H1 (cell line): ENCODE measurements at regions not wholly inside any gene's neighbourhood (a gene's known extent, or its start where the extent isn't known, plus 50 kb on each side); places are given as distances from the start of the nearest gene placed in this dataset.

Source experiments
- CTCF ChIA-PET: fragments of 300-600 bp; sonication (Branson Sonifier 250); formaldehyde crosslinking; loops from one replicate; lab custom pipeline; 2021; ENCODE audit not compliant: partially characterized antibody; lab: Charles Lee
- POLR2A ChIA-PET: fragments of 300-600 bp; sonication (Branson Sonifier 250); formaldehyde crosslinking; loops from one replicate; lab custom pipeline; 2021; ENCODE audit warnings: inconsistent platforms; ENCODE audit not compliant: partially characterized antibody; lab: Charles Lee
- DNase-seq, 2 experiments: peaks; one replicate each; pipeline versions ENCODE4 v3.0.0 to v3.0.0-alpha.2; 2010 to 2022; ENCODE audit warnings: low spot score in 2 of 2, low read depth in 1 of 2, mixed read lengths in 1 of 2
- FAIRE-seq: peaks from 2 replicates; lab custom pipeline; 2011; peaks lifted over from hg19 to GRCh38; lab: Jason Lieb, UNC
- H2AFZ ChIP-seq: 2 replicates; pipeline ENCODE4 v1.8.1; 2012; ENCODE audit warnings: low read length, inconsistent platforms
- H2AK5ac ChIP-seq: 2 replicates; pipeline ENCODE4 v1.6.1; 2013; ENCODE audit warnings: low read depth, low read length
- H2BK120ac ChIP-seq: replicated peaks from 2 replicates; pipeline ENCODE3; 2013; ENCODE audit warnings: low read depth, low read length, inconsistent platforms
- H2BK12ac ChIP-seq: 2 replicates; pipeline ENCODE4 v1.6.1; 2013; ENCODE audit warnings: low read depth, low read length
- H2BK15ac ChIP-seq: 2 replicates; pipeline ENCODE4 v1.6.1; 2013; ENCODE audit warnings: low read length
- H2BK20ac ChIP-seq: 2 replicates; pipeline ENCODE4 v1.6.1; 2013; ENCODE audit warnings: low read length
- H2BK5ac ChIP-seq: 2 replicates; pipeline ENCODE4 v1.6.1; 2013; ENCODE audit warnings: low read depth, low read length
- H3K14ac ChIP-seq: 2 replicates; pipeline ENCODE4 v1.6.1; 2013; ENCODE audit warnings: inconsistent platforms; ENCODE audit not compliant: insufficient read length
- H3K18ac ChIP-seq: 2 replicates; pipeline ENCODE4 v1.6.1; 2013; ENCODE audit warnings: low read length; ENCODE audit errors: extremely low read depth
- H3K23ac ChIP-seq: 2 replicates; pipeline ENCODE4 v1.6.1; 2013; ENCODE audit warnings: inconsistent platforms; ENCODE audit not compliant: insufficient read length
- H3K23me2 ChIP-seq: 2 replicates; pipeline ENCODE4 v1.6.1; 2013; ENCODE audit warnings: low read depth, low read length
- H3K27ac ChIP-seq: 2 replicates; pipeline ENCODE4 v1.6.1; 2011; ENCODE audit warnings: low read depth, low read length, inconsistent platforms
- H3K27me3 ChIP-seq, 4 experiments: replicated peaks in 1 of 4; 1 replicate in 1 of 4; 2 replicates in 3 of 4; pipeline versions ENCODE4 v1.6.1 to v1.8.1; 2011 to 2013; ENCODE audit warnings: low read length in 3 of 4, mild to moderate bottlenecking in 3 of 4, inconsistent platforms in 2 of 4, mixed read lengths in 2 of 4, moderate library complexity in 1 of 4; ENCODE audit not compliant: control insufficient read depth in 3 of 4, insufficient read depth in 3 of 4; ENCODE audit errors: extremely low read depth in 1 of 4
- H3K36me3 ChIP-seq, 4 experiments: 2 replicates each; pipeline versions ENCODE4 v1.6.1 to v1.8.1; 2011 to 2013; ENCODE audit warnings: mild to moderate bottlenecking in 4 of 4, low read length in 3 of 4, moderate library complexity in 2 of 4, control low read depth in 1 of 4, inconsistent platforms in 1 of 4; ENCODE audit not compliant: insufficient read depth in 4 of 4, control insufficient read depth in 2 of 4
- H3K4ac ChIP-seq: replicated peaks from 2 replicates; pipeline ENCODE3; 2013; ENCODE audit warnings: low read length, low read depth, mixed read lengths, inconsistent platforms; ENCODE audit not compliant: insufficient read length
- H3K4me1 ChIP-seq, 4 experiments: replicated peaks in 1 of 4; 1 replicate in 1 of 4; 2 replicates in 3 of 4; pipeline versions ENCODE4 v1.6.1 to v1.8.1; 2011 to 2013; ENCODE audit warnings: low read length in 3 of 4, inconsistent platforms in 2 of 4, mixed read lengths in 1 of 4; ENCODE audit not compliant: insufficient read depth in 4 of 4, control insufficient read depth in 3 of 4
- H3K4me2 ChIP-seq, 2 experiments: 2 replicates each; pipeline versions ENCODE4 v1.6.1 to v1.8.1; 2011 to 2013; ENCODE audit warnings: low read depth in 2 of 2, low read length in 2 of 2, control low read depth in 1 of 2, inconsistent platforms in 1 of 2, mild to moderate bottlenecking in 1 of 2; ENCODE audit not compliant: insufficient read depth in 1 of 2
- H3K4me3 ChIP-seq, 4 experiments: fragments of 200-600, 300-600 bp in 1 of 4; sonication (generic), shearing (Covaris generic), sonication (Bioruptor Twin) in 1 of 4; 2 replicates each; pipeline versions ENCODE4 v1.5.1 to v1.8.1; 2011 to 2016; ENCODE audit warnings: low read length in 4 of 4, low read depth in 3 of 4, control low read depth in 2 of 4, inconsistent platforms in 2 of 4, mild to moderate bottlenecking in 2 of 4, mixed read lengths in 1 of 4, moderate library complexity in 1 of 4; ENCODE audit not compliant: insufficient read depth in 2 of 4; ENCODE audit errors: extremely low read depth in 1 of 4
- H3K56ac ChIP-seq: replicated peaks from 2 replicates; pipeline ENCODE3; 2013; ENCODE audit warnings: low read depth, mild to moderate bottlenecking, mixed read lengths, low read length, inconsistent platforms; ENCODE audit not compliant: insufficient read length
- H3K79me1 ChIP-seq: 2 replicates; pipeline ENCODE4 v1.6.1; 2013; ENCODE audit warnings: low read depth, low read length, control low read depth
- H3K79me2 ChIP-seq, 2 experiments: 2 replicates each; pipeline versions ENCODE4 v1.6.1 to v1.8.1; 2012 to 2013; ENCODE audit warnings: low read length in 2 of 2, mild to moderate bottlenecking in 2 of 2, inconsistent platforms in 1 of 2; ENCODE audit not compliant: insufficient read depth in 2 of 2, control insufficient read depth in 1 of 2
- H3K9ac ChIP-seq, 4 experiments: replicated peaks in 1 of 4; 1 replicate in 1 of 4; 2 replicates in 3 of 4; pipeline versions ENCODE4 v1.6.1 to v1.8.1; 2011 to 2013; ENCODE audit warnings: low read depth in 3 of 4, low read length in 3 of 4, control low read depth in 2 of 4, mild to moderate bottlenecking in 2 of 4, moderate library complexity in 2 of 4, inconsistent platforms in 1 of 4; ENCODE audit errors: extremely low read depth in 1 of 4
- H3K9me3 ChIP-seq, 2 experiments: 2 replicates each; pipeline versions ENCODE4 v1.6.1 to v1.8.1; 2012 to 2013; ENCODE audit warnings: mild to moderate bottlenecking in 2 of 2, moderate library complexity in 2 of 2, control low read depth in 1 of 2, inconsistent platforms in 1 of 2, low read depth in 1 of 2, low read length in 1 of 2, mixed read lengths in 1 of 2; ENCODE audit not compliant: insufficient read depth in 2 of 2
- H4K20me1 ChIP-seq, 2 experiments: replicated peaks in 1 of 2; 2 replicates each; pipeline versions ENCODE3 to v1.8.1; 2011 to 2013; ENCODE audit warnings: inconsistent platforms in 2 of 2, low read length in 2 of 2, mild to moderate bottlenecking in 1 of 2; ENCODE audit not compliant: insufficient read depth in 2 of 2, control insufficient read depth in 1 of 2
- H4K5ac ChIP-seq: 2 replicates; pipeline ENCODE4 v1.6.1; 2013; ENCODE audit warnings: low read length, low read depth, mixed read lengths, inconsistent platforms; ENCODE audit not compliant: insufficient read length
- H4K8ac ChIP-seq: 2 replicates; pipeline ENCODE4 v1.8.0; 2013; ENCODE audit warnings: mild to moderate bottlenecking, moderate library complexity, low read length, inconsistent platforms; ENCODE audit not compliant: insufficient read depth; ENCODE audit errors: extremely low read depth
- H4K91ac ChIP-seq: replicated peaks from 2 replicates; pipeline ENCODE3; 2013; ENCODE audit warnings: low read length, mixed read lengths, inconsistent platforms; ENCODE audit not compliant: insufficient read length
- CTCF ChIP-seq, 3 experiments: IDR thresholded peaks; 1 replicate in 2 of 3; 2 replicates in 1 of 3; pipeline versions ENCODE4 v1.5.1 to v1.6.1; 2011; ENCODE audit warnings: low read length in 3 of 3, mild to moderate bottlenecking in 3 of 3, inconsistent platforms in 2 of 3, low read depth in 1 of 3, moderate library complexity in 1 of 3; ENCODE audit not compliant: insufficient read depth in 1 of 3; ENCODE audit errors: control extremely low read depth in 1 of 3
- HDAC6 ChIP-seq: IDR thresholded peaks from one replicate; pipeline ENCODE4 v1.7.1; 2012; ENCODE audit warnings: low read depth, mild to moderate bottlenecking, inconsistent platforms, low read length, moderate library complexity
- WGBS, 2 experiments: shearing (Covaris generic) in 1 of 2; methylation state at CpG; one replicate each; pipeline versions ENCODE4 v1.1.6 to v1.1.7; 2013 to 2015; ENCODE audit warnings: low lambda C conversion rate in 2 of 2, mixed read lengths in 2 of 2, inconsistent platforms in 1 of 2, low coverage in 1 of 2, missing lambda C conversion rate in 1 of 2; ENCODE audit not compliant: insufficient replicate concordance in 2 of 2, insufficient coverage in 1 of 2, insufficient read length in 1 of 2; ENCODE audit errors: extremely low coverage in 1 of 2, missing lambda C conversion rate in 1 of 2; 5-methylcytosine and 5-hydroxymethylcytosine counted together

- H4K91ac ChIP-seq: no peak overlapping the region
- no peak overlapping the region for H3K4me2 ChIP-seq
- H2BK20ac ChIP-seq: no peak overlapping the region
- no peak overlapping the region for H2BK5ac ChIP-seq
- H3K9me3 ChIP-seq: no peaks in the 10 kb centered on the region
- H3K79me1 ChIP-seq: no peaks in the 10 kb centered on the region
- H3K4me1 ChIP-seq: no peaks in the 10 kb centered on the region
- no peak overlapping the region for H3K9ac ChIP-seq
- H4K20me1 ChIP-seq: no peaks in the 10 kb centered on the region
- H3K23ac ChIP-seq: no peak overlapping the region
- H4K8ac ChIP-seq: no peak overlapping the region
- no peak overlapping the region for H3K4me3 ChIP-seq
- peak; percentile 9 to 26 (median 12); a peak in 3 of 4 replicates for TF ChIP-seq CTCF (IDR thresholded peaks at IDR 0.05; ENCODE audit: control extremely low read depth in 1 of 3, insufficient read depth in 1 of 3, low read depth in 1 of 3, low read length in 3 of 3)
- no peak for TF ChIP-seq HDAC6
- no peak overlapping the region for H3K18ac ChIP-seq
- H3K23me2 ChIP-seq: no peaks in the 10 kb centered on the region
- no peak overlapping the region for H3K14ac ChIP-seq
- H3K27ac ChIP-seq: no peak overlapping the region
- no peak overlapping the region for H2BK15ac ChIP-seq
- ChIA-PET POLR2A (no interaction called here), CTCF (interaction anchor here (1.3 kb wide), 1 partner anchor 47 kb away, joined by 4 read pairs; no protein-coding TSS in a partner anchor)
- no peak for DNase-seq
- H3K36me3 ChIP-seq: no peaks in the 10 kb centered on the region
- no peak overlapping the region for H3K4ac ChIP-seq
- H2BK120ac ChIP-seq: no peak overlapping the region
- 93 to 100% methylated on average over 1 of the region's 1 CpG for WGBS, 2 experiments
- H4K5ac ChIP-seq: no peak overlapping the region
- no peak overlapping the region for H3K56ac ChIP-seq
- H2BK12ac ChIP-seq: no peak overlapping the region
- no peak for FAIRE-seq
- no peak overlapping the region for H2AFZ ChIP-seq
- no peaks in the 10 kb centered on the region for H3K79me2 ChIP-seq
- no peak overlapping the region for H2AK5ac ChIP-seq
- H3K27me3 ChIP-seq: no peaks in the 10 kb centered on the region
Measured at GRCh38 chr5:73359395-73359794, 89.2 kb downstream of the FOXD1 start.
